Kidney tubule cell (primary cell): ENCODE measurements at regions not wholly inside any gene's neighbourhood (a gene's known extent, or its start where the extent isn't known, plus 50 kb on each side); places are given as distances from the start of the nearest gene placed in this dataset.

ENCODE experiments used
- DNase-seq: peaks from one replicate; pipeline ENCODE4 v3.0.0-alpha.2; 2018; ENCODE audit warnings: low spot score

- peak; percentile 5 for DNase-seq
Measured at GRCh38 chr10:91335147-91335546, 75.0 kb upstream of the HECTD2 start.

DNA sequence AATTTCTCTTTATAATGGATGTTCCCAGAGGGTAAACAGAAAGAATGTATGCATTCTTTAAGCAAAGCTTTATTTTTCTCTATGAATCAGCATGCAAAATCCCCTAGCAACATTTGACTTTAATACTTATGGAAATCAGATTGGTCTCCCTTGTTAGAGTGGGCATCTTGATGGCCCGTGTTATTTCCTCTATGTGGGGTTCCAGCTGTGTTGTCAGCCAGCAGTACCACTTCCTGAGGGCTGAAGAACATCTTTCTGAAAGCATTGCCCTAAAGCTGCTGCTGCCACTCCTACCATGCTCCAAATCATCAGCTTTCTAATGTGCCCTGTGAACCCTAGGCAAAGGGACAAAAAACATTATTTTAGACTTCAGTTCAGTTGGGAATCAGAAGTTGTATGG is 70.4 kb upstream of the HECTD2 start:
- DNase-seq, result no peak

DNA sequence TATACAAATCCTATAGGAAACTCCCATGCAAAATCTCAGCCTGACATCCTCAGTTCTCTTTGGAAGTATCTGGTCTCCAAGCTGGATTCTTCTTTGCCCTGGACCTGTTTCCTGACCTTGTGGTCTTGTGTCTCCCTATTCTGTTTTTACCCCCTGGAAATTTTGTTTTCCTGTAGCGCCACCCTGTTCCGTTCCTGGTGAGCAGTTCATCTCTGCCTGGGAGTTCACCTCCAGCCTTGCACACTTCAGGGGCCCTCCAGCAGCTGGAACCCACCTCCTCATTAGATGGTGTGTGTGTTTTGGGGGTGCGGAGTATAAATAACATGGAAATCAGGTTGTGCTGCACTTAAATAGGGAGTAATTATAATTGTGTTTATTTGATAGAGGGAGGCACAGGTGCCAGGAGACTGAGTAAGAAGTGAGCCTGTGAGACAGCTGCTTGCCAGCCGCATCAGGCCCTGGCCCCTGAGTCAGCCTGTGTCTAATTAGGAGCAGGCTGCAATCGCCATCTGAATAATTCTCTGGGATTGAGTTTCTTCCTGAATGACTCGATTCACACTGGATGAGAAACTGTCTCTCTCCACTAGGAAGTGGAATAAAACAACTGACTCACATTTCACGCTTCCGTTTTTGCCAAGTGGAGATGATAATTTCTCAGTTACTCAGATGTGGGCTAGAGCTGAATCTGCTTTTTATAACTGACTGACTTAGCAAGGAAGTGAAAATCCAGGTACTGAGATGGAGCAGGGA is 69.4 kb upstream of the HECTD2 start:
- peak; percentile 97 for DNase-seq

DNA sequence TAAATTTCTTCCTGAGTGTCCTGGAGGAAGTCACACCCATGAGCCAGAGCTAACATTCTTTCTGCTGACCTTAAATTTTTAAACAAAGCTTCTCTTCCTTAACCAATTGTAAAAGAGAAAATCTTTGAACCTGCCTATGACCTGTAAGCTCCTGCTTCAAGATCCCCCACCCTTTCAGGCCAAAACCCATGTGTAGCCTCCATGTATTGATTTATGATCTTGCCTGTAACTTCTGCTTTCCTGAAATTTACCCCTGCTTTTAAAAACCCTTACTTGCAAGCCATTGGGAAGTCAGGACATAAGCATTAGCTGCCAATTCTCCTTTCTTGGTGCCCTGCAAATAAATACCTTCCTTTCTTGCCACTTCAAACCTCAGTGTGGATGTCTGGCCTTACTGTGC is 68.5 kb upstream of the HECTD2 start:
- DNase-seq, result no peak

- DNase-seq, result no peak
Measured at GRCh38 chr10:91343010-91343409, 67.1 kb upstream of the HECTD2 start.

DNA sequence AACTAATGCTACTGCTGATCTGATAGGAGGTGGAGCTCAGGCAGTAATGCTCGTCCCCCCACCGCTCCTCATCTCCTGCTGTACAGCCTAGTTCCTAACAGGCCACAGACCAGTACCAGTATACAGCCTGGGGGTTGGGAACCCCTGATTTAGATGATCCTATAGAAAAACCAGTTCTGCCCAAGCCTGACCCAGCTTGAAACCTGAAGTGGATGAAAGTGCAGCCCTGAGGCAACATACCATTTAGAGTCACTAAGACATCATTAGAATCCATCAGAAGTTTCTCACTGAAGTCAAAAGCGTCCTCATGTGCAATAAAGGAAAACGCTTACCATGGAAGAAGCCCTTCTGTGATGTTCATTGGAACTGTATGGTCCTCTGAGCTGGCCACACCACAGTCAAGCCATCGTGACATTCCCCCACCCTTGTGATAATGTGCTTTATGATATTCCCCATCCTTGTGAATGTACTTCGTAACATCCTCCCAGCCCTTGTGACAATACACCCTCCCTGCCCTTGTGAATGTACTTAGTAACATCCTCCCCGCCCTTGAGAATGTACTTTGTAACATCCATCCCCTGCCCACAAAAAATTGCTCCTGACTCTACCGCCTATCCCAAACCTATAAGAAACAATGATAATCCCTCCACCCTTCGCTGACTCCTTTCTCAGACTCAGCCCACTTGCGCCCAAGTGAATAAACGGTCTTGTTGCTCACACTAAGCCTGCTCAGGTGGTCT is 65.9 kb upstream of the HECTD2 start:
- DNase-seq, result no peak

DNA sequence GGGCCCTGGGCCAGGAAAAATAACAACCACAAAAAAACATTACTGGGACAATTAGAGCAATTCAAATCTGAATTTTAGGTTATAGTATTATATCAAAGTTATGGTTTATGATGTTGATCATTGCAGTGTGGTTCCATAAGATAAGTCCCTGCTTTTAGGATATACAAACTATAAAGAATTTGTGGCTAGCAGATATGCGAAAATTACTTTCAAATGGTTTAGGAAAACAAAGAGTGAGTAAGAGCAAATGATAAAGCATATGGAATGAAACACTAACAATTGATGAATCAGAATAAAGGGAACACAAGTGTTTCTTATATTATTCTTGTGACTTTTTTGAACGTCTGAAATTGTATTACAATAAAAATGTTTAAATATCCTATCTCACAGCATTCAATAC is 64.4 kb upstream of the HECTD2 start:
- no peak for DNase-seq

DNA sequence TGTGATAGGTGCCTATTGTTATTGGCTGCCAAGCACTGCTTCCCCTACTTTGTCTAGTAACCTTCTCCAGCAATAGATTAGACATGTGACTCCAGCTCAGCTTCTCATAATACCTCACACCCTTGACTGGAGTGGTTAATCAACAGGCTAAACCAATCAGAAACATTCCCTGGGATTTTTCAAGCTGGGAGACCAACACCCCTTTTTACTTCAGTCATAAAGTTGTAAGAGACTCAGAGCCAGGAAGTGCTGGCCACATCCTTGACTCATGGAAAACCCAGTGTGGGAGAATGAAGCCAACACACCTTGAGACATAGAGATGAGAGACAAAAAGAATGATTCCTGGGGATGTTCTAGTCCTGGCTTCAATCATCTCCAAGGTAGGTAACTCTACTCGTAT is 62.6 kb upstream of the HECTD2 start:
- peak; percentile 72 for DNase-seq

- DNase-seq, result peak; percentile 91
Measured at GRCh38 chr10:91349381-91349780, 60.8 kb upstream of the HECTD2 start.

- peak; percentile 57 for DNase-seq
Measured at GRCh38 chr10:91350651-91351081, 59.5 kb upstream of the HECTD2 start.

DNA sequence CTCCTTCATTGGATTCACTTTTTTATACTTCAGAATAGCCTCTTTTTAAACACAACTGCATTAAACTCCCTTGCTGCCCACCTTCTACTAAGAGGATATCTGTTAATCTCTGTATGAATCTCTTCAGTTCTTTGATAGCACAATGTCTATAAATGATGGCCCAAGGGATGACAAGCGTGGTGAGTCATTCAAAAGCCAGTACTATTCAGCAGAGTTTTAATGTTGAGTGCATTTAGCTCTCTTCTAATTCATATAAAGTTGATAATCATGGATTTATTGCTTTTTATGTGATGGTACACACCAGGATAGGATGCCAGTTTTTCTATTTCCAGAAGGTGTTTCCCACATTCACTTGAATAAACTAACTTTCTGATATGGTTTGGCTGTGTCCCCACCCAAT is 57.4 kb upstream of the HECTD2 start:
- peak; percentile 9 for DNase-seq

GRCh38 chr10:91354166-91355075 is 55.7 kb upstream of the HECTD2 start:
- DNase-seq, result no peak

GRCh38 chr10:91355998-91356397 is 54.1 kb upstream of the HECTD2 start:
- DNase-seq, result no peak

DNA sequence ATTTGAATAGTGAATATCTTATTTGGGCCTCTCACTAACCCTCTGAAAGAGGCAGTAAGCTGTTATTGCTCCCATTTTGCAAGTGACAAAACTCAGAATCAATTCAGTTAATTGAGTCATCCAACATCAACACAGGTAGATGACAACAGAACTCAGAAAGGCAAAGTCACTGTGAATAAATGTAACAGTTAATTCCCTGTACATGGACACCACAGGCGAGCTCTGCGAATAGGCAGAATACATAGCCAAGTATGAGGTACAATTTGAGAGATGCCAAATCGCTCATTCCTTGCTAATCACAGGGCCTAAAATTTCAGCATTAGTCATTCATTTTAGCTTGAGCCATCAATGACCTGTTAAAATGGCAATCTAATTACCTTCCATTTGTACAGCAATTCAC is 52.6 kb upstream of the HECTD2 start:
- no peak for DNase-seq
